Uterus (tissue), 3 donors: ENCODE measurements at regions not wholly inside any gene's neighbourhood (a gene's known extent, or its start where the extent isn't known, plus 50 kb on each side); places are given as distances from the start of the nearest gene placed in this dataset.

Experiments
- DNase-seq, 2 donors: peaks; one replicate each; pipeline ENCODE4 v3.0.0-alpha.2; 2019 to 2020
- H3K27ac ChIP-seq, 2 donors: fragments of 200-600 bp; sonication (generic); 1 replicate in 1 of 2; 2 replicates in 1 of 2; pipeline ENCODE4 v1.5.1; 2016 to 2018
- H3K27me3 ChIP-seq, 2 donors: fragments of 200-600 bp; sonication (generic); one replicate each; pipeline ENCODE4 v1.5.1; 2018 to 2019; ENCODE audit warnings: control low read depth in 1 of 2
- H3K36me3 ChIP-seq, 2 donors: fragments of 200-600 bp; sonication (generic); one replicate each; pipeline ENCODE4 v1.5.1; 2019; ENCODE audit warnings: control low read depth in 1 of 2
- H3K4me1 ChIP-seq, 2 donors: fragments of 200-600 bp; sonication (generic); one replicate each; pipeline ENCODE4 v1.5.1; 2018 to 2019; ENCODE audit warnings: control low read depth in 1 of 2
- H3K4me3 ChIP-seq, 2 donors: fragments of 200-600 bp; sonication (generic); 1 replicate in 1 of 2; 2 replicates in 1 of 2; pipeline ENCODE4 v1.5.1; 2018 to 2019; ENCODE audit warnings: mild to moderate bottlenecking in 1 of 2
- H3K9me3 ChIP-seq, 2 donors: fragments of 200-600 bp; sonication (generic); one replicate each; pipeline ENCODE4 v1.5.1; 2019; ENCODE audit warnings: control low read depth in 1 of 2
- CTCF ChIP-seq, 4 experiments: fragments of 200-600 bp in 2 of 4; fragments of 450-650 bp in 2 of 4; sonication (generic) in 2 of 4; IDR thresholded peaks; one replicate each; pipeline ENCODE4 v1.5.1; 2016 to 2019; ENCODE audit warnings: antibody characterized with exemption in 4 of 4, mild to moderate bottlenecking in 2 of 4, moderate library complexity in 1 of 4
- POLR2A ChIP-seq, 2 donors: fragments of 450-650 bp; IDR thresholded peaks; one replicate each; pipeline ENCODE4 v1.6.1; 2016; ENCODE audit warnings: antibody characterized with exemption in 2 of 2, mild to moderate bottlenecking in 1 of 2, moderate library complexity in 1 of 2
- intact Hi-C: fragments of 100-400 bp; cut with DNase I; formaldehyde crosslinking; loops from one replicate; pipeline ENCODE4 v1.15.1; 2023; ENCODE audit warnings: low total_unique reads
- donor health status: DM: yes; HTN: yes; CAD: no.

- Histone ChIP-seq H3K36me3 (no peaks in the 10 kb centered on the region), H3K27me3 (no peaks in the 10 kb centered on the region), H3K4me1 (no peaks in the 10 kb centered on the region), H3K27ac (peak overlapping the region; percentile 19 to 58), H3K9me3 (no peaks in the 10 kb centered on the region), H3K4me3 (peak overlapping the region; percentile 19 to 45)
- no peak for DNase-seq
- TF ChIP-seq CTCF (IDR thresholded peaks at IDR 0.05) (no peak), POLR2A (IDR thresholded peaks at IDR 0.05) (no peak)
- intact Hi-C loops: no loop called here
These were observed 120.3 kb downstream of the MRM1 start for GRCh38 chr17:36721560-36722120.

- H3K27ac ChIP-seq: peak overlapping the region; percentile 19 to 58
These were observed 120.9 kb downstream of the MRM1 start for GRCh38 chr17:36722121-36722902.

GRCh38 chr17:36722903-36723263 is 121.5 kb downstream of the MRM1 start:
- Histone ChIP-seq H3K4me3 (no peak overlapping the region), H3K36me3 (no peaks in the 10 kb centered on the region), H3K27me3 (no peaks in the 10 kb centered on the region), H3K9me3 (no peaks in the 10 kb centered on the region), H3K27ac (no peak overlapping the region), H3K4me1 (no peaks in the 10 kb centered on the region)
- TF ChIP-seq POLR2A (IDR thresholded peaks at IDR 0.05) (no peak), CTCF (IDR thresholded peaks at IDR 0.05) (no peak)
- intact Hi-C loops: no loop called here
- no peak for DNase-seq

More at GRCh38 chr17:36722121-36722902, 120.9 kb downstream of the MRM1 start:
- no peaks in the 10 kb centered on the region for H3K4me1 ChIP-seq
- DNase-seq: peak; percentile 32 to 73
- peak overlapping the region; percentile 19 to 45 for H3K4me3 ChIP-seq
- TF ChIP-seq POLR2A (IDR thresholded peaks at IDR 0.05) (no peak), CTCF (IDR thresholded peaks at IDR 0.05) (no peak)
- H3K27me3 ChIP-seq: no peaks in the 10 kb centered on the region
- H3K36me3 ChIP-seq: no peaks in the 10 kb centered on the region
- H3K9me3 ChIP-seq: no peaks in the 10 kb centered on the region
- intact Hi-C loops: no loop called here

GRCh38 chr17:36723459-36724025 is 122.2 kb downstream of the MRM1 start:
- Histone ChIP-seq H3K36me3 (no peaks in the 10 kb centered on the region), H3K9me3 (no peaks in the 10 kb centered on the region), H3K4me3 (no peak overlapping the region), H3K27ac (no peak overlapping the region), H3K27me3 (no peaks in the 10 kb centered on the region), H3K4me1 (no peaks in the 10 kb centered on the region)
- DNase-seq: no peak
- TF ChIP-seq POLR2A (IDR thresholded peaks at IDR 0.05) (no peak), CTCF (IDR thresholded peaks at IDR 0.05) (no peak)
- intact Hi-C loops: no loop called here

GRCh38 chr17:36726199-36726598 is 124.8 kb downstream of the MRM1 start:
- Histone ChIP-seq H3K36me3 (no peaks in the 10 kb centered on the region), H3K27me3 (no peaks in the 10 kb centered on the region), H3K9me3 (no peaks in the 10 kb centered on the region), H3K4me1 (no peaks in the 10 kb centered on the region), H3K27ac (no peak overlapping the region), H3K4me3 (no peak overlapping the region)
- TF ChIP-seq CTCF (IDR thresholded peaks at IDR 0.05) (no peak), POLR2A (IDR thresholded peaks at IDR 0.05) (no peak)
- no peak for DNase-seq
- intact Hi-C loops: no loop called here
